H1 (cell line): ENCODE measurements at regions not wholly inside any gene's neighbourhood (a gene's known extent, or its start where the extent isn't known, plus 50 kb on each side); places are given as distances from the start of the nearest gene placed in this dataset.

ENCODE experiments used
- SP4 ChIP-seq: IDR thresholded peaks from 2 replicates; pipeline ENCODE4 v1.6.1; 2012; ENCODE audit warnings: low read length, inconsistent platforms
- TCF12 ChIP-seq: IDR thresholded peaks from 2 replicates; pipeline ENCODE4 v1.6.1; 2011; ENCODE audit warnings: low read depth, mild to moderate bottlenecking, low read length

DNA sequence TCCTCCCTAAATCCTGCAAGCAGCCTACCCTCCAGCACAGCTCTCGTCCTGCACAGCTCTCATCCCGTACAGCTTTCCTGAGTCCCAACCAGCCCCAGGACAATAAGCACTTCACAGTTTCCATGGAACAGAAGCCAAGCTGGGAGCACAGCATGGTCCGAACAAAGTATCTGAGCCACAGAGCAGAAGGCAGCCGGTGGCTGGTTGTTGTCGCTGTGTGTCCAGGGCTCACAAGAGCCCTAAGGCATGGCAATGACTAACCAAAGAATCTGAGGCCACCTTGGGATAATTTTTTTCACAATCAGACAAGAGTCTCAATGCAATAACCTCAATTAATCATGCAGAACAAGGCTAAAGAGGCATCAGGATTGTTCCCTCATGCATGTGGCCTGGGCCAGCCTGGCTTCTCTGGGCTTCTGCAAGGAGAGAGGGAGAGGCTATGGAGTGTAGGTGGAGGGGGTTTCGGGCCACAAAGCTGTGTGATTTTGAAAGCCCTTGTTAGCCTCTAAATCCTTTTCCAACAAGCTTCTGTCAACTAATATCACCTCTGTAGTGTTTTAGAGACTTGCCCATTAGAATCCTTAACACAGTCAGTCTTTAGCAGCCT is 323.4 kb downstream of the PIK3R1 start (continued):
- TF ChIP-seq TCF12 (no peak), SP4 (no peak)
- TF ChIP-seq, all 59 proteins: peak for 0
